ENCODE measurements at regions not wholly inside any gene's neighbourhood (a gene's known extent, or its start where the extent isn't known, plus 50 kb on each side); places are given as distances from the start of the nearest gene placed in this dataset.
"Not testable (repeated sequence)": the region's sequence is repeated elsewhere in the genome, so short reads cannot be mapped to it uniquely, and the experiment has no call there.

DNA sequence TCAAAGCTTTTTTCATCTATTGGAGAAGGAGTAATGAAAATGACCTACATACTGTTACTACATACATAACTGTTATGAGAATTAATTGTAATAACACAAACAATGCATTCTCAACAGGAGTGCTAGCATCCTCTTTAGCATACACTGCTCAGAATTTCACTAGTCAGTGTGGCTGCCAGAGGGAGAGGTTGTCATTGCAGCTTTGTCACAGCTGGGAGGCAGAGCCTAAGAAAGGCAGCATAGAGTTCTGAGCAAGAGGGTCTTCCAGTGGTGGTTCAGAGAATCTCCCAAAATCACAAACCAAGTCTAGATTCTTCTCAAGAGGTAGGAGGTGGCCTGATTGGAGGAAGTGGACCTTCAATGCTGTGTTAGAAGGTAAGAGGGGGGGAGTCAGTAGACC lies 286.7 kb upstream of the CYRIA start:
- ATAC-seq (no peak), DNase-seq (no peak)
- ChIA-PET POLR2A (no interaction called here), CTCF (no interaction called here)
- H3K4me3 Mint-ChIP-seq: no peak overlapping the region
- no peaks in the 10 kb centered on the region for H3K4me1 Mint-ChIP-seq (ENCODE audit: low read depth)
- no peaks in the 10 kb centered on the region for H3K9me3 Mint-ChIP-seq (ENCODE audit: insufficient read depth)
- H3K27me3 Mint-ChIP-seq (ENCODE audit: low read depth): no peaks in the 10 kb centered on the region
- no peaks in the 10 kb centered on the region for H3K36me3 Mint-ChIP-seq (ENCODE audit: low read depth)
- H3K27ac Mint-ChIP-seq: no peak overlapping the region

DNA sequence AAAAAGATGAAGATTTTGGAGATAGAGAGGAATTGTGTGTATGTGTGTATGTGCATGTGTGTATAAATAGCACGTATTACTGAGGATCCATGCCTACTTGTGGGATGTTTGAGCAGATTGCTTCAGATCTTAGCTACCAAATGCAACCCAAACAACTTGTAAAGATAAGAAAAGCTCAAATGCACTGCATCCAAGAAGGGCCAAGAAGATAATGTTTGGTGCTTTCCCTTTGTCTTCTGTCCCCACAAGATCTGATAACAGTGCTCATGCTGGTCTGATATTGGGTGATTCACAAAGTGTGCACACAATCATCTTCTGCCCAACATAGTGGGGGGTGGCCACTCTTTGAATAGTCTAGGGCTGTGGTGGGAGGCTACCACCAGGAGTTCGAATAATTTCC lies 284.8 kb upstream of the CYRIA start:
- CTCF ChIA-PET: no interaction called here
- H3K4me1 Mint-ChIP-seq (ENCODE audit: low read depth): no peaks in the 10 kb centered on the region
- ATAC-seq: no peak
- no peak for DNase-seq
- no peaks in the 10 kb centered on the region for H3K9me3 Mint-ChIP-seq (ENCODE audit: insufficient read depth)
- H3K27ac Mint-ChIP-seq: no peak overlapping the region
- no peaks in the 10 kb centered on the region for H3K36me3 Mint-ChIP-seq (ENCODE audit: low read depth)
- no peak overlapping the region for H3K4me3 Mint-ChIP-seq
- H3K27me3 Mint-ChIP-seq (ENCODE audit: low read depth): no peaks in the 10 kb centered on the region
- POLR2A ChIA-PET: no interaction called here

DNA sequence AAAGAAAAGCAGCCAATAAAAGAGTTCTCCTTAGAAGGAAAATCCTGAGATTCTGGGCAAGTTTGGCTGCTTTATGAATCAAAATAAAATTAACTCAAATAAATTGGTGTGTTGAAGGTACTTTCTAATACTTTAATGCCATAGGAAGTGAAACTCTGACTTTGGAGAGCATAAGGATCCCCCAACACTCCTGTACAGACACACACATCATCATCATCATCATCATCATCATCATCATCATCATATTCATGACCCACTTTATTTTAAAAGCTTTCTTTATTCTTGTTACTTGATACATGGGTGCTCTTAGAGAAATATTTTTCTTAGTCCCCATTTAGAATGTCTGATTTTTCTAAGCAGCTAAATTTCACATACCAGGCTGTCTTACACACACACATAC lies 283.1 kb upstream of the CYRIA start:
- Mint-ChIP-seq H3K4me3 (no peak overlapping the region), H3K9me3 (ENCODE audit: insufficient read depth) (no peaks in the 10 kb centered on the region), H3K4me1 (ENCODE audit: low read depth) (no peaks in the 10 kb centered on the region), H3K27ac (no peak overlapping the region), H3K27me3 (ENCODE audit: low read depth) (no peaks in the 10 kb centered on the region), H3K36me3 (ENCODE audit: low read depth) (no peaks in the 10 kb centered on the region)
- ATAC-seq (no peak), DNase-seq (no peak)
- POLR2A ChIA-PET: no interaction called here
- CTCF ChIA-PET: no interaction called here

DNA sequence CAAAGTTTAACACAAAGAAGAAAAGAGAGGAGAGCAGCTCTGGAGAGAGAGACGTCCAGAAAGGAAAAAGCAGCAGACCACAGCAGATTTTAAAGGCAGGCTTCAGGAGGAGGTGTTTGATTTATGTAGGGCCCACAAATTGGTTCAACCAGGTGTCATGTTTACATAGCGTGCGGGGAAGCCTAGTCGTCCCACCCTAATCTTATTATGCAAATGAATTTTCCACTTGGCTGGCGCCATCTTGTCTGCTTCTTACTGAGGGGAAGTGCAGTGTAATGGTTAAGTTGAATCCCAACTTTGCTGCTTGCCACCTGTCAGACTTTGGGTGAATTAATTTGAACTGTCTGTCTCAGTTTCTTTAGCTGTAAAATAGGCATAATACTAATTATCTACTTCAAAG lies 282.4 kb upstream of the CYRIA start:
- ATAC-seq: no peak
- no peaks in the 10 kb centered on the region for H3K4me1 Mint-ChIP-seq (ENCODE audit: low read depth)
- H3K36me3 Mint-ChIP-seq (ENCODE audit: low read depth): no peaks in the 10 kb centered on the region
- H3K27ac Mint-ChIP-seq: no peak overlapping the region
- H3K4me3 Mint-ChIP-seq: no peak overlapping the region
- no peak for DNase-seq
- H3K9me3 Mint-ChIP-seq (ENCODE audit: insufficient read depth): no peaks in the 10 kb centered on the region
- CTCF ChIA-PET: no interaction called here
- POLR2A ChIA-PET: no interaction called here
- H3K27me3 Mint-ChIP-seq (ENCODE audit: low read depth): no peaks in the 10 kb centered on the region

DNA sequence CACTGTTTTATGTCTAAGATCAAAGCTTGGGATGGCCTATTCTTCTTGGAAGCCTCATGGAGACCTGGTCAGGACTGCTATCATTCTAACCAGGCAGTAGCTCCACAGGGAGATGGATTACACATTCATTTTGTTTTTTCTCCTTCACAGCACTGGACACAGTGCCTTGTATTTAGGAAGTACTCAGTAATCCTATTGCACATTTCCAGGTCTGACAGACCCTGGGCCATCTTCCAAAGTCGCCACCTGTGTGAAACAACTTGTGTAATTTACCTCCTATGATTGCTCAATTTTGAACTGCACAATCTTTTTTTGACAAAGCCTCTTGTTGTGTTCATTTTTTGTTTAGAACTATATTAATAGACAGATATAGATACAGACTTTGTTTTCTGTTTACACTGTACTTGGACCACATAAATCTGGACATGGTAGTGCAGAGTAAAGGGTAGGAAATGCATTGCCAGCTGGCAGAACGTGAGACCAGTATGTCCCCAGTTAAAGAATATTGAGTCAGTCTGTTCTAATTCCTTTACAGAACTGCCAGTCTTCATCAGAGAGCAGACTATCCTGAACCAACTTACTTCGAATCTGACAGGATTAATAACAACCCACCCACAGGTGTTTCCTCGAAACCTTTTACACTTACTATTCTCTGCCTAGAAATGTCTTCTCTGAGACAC lies 277.8 kb upstream of the CYRIA start:
- Mint-ChIP-seq H3K36me3 (ENCODE audit: low read depth) (no peaks in the 10 kb centered on the region), H3K9me3 (ENCODE audit: insufficient read depth) (no peaks in the 10 kb centered on the region), H3K27ac (no peak overlapping the region), H3K4me1 (ENCODE audit: low read depth) (no peaks in the 10 kb centered on the region), H3K27me3 (ENCODE audit: low read depth) (no peaks in the 10 kb centered on the region), H3K4me3 (no peak overlapping the region)
- POLR2A ChIA-PET: no interaction called here
- no peak for ATAC-seq
- no peak for DNase-seq
- CTCF ChIA-PET: no interaction called here

DNA sequence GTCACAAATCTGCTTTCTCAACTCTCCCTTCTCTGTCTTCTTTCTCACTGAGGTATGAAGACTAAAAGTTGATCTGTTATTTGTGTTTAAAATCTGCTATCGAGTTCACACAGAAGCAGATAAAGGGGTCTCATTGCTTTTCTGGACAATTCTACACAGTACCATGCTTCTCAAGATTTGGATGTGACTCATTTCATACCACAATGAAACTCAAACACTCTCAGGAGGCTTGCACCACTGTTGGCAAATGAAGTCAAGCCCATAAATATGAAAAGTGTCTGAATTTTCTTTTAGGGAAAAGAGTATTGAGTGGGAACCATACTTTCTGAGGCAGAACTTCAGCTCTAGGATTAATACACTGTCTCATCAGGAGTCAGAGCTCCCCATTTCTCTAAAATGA lies 274.6 kb upstream of the CYRIA start:
- no peak for DNase-seq
- ChIA-PET CTCF (no interaction called here), POLR2A (no interaction called here)
- Mint-ChIP-seq H3K9me3 (ENCODE audit: insufficient read depth) (no peaks in the 10 kb centered on the region), H3K27ac (no peak overlapping the region), H3K4me3 (no peak overlapping the region), H3K36me3 (ENCODE audit: low read depth) (no peaks in the 10 kb centered on the region), H3K4me1 (ENCODE audit: low read depth) (no peaks in the 10 kb centered on the region), H3K27me3 (ENCODE audit: low read depth) (no peaks in the 10 kb centered on the region)
- no peak for ATAC-seq

DNA sequence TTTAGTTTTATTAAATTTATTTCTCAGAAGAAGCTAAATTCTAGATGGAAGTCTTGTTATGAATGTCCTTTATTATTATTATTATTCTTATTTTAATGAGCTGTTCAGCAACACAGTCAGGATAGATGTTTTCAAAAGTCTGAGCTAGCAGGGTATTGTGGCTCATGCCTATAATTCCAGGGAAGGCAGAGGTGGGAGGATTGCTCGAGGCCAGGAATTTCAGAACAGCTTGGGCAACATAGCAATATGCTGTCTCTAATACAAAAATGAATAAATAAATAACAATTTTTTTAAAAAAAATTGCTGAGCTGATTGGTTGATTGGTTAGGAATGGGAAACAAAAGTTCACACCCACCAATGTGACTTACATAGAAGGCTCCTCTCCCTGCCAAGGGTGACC lies 274.1 kb upstream of the CYRIA start:
- H3K27ac Mint-ChIP-seq: no peak overlapping the region
- POLR2A ChIA-PET: no interaction called here
- no peaks in the 10 kb centered on the region for H3K36me3 Mint-ChIP-seq (ENCODE audit: low read depth)
- no peaks in the 10 kb centered on the region for H3K4me1 Mint-ChIP-seq (ENCODE audit: low read depth)
- H3K27me3 Mint-ChIP-seq (ENCODE audit: low read depth): no peaks in the 10 kb centered on the region
- no peak overlapping the region for H3K4me3 Mint-ChIP-seq
- no peak for ATAC-seq
- H3K9me3 Mint-ChIP-seq (ENCODE audit: insufficient read depth): no peaks in the 10 kb centered on the region
- CTCF ChIA-PET: no interaction called here
- DNase-seq: no peak

DNA sequence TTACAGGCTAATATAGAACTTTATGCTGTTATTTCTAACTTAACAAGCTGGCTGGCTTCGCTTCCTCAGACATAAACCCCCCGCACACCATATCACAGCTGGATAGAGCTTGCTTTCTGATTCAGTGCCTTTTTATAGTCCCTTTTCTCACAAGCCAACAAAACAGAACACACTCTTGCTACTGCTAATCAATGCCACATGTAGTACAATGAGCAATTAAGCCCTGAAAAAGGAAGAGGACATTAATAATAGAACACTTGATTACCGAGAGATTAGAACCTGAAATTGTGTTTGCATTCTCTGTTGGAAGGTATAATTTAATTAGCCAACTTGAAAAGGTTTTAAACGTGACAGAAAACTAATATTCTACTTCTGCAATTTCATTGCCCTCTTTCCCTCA lies 267.7 kb upstream of the CYRIA start:
- Mint-ChIP-seq H3K36me3 (ENCODE audit: low read depth) (no peaks in the 10 kb centered on the region), H3K27ac (no peak overlapping the region), H3K4me3 (no peak overlapping the region), H3K4me1 (ENCODE audit: low read depth) (no peaks in the 10 kb centered on the region), H3K9me3 (ENCODE audit: insufficient read depth) (no peaks in the 10 kb centered on the region), H3K27me3 (ENCODE audit: low read depth) (no peaks in the 10 kb centered on the region)
- no peak for ATAC-seq
- ChIA-PET CTCF (no interaction called here), POLR2A (no interaction called here)
- no peak for DNase-seq

DNA sequence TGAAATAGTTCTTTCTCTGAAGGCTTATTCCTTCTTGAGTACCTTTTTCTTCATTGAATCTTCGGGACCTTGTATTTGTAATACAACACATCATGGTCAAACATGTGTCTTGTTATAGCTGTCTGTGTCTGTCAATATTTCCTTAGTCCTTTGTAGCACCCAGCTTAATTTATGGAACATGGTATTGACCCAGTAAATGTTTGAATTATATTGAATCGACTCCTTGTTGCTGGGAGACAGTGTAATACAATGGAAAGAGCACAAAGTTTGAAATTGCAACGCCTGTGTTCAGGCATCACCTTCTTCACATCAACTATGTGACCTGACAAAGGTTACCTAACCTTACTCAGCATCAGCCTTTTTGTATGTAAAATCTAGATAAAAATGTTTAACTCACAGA lies 267.2 kb upstream of the CYRIA start:
- no peak overlapping the region for H3K27ac Mint-ChIP-seq
- H3K27me3 Mint-ChIP-seq (ENCODE audit: low read depth): no peaks in the 10 kb centered on the region
- ChIA-PET POLR2A (no interaction called here), CTCF (no interaction called here)
- ATAC-seq (no peak), DNase-seq (no peak)
- H3K9me3 Mint-ChIP-seq (ENCODE audit: insufficient read depth): no peaks in the 10 kb centered on the region
- no peaks in the 10 kb centered on the region for H3K4me1 Mint-ChIP-seq (ENCODE audit: low read depth)
- H3K4me3 Mint-ChIP-seq: no peak overlapping the region
- H3K36me3 Mint-ChIP-seq (ENCODE audit: low read depth): no peaks in the 10 kb centered on the region

DNA sequence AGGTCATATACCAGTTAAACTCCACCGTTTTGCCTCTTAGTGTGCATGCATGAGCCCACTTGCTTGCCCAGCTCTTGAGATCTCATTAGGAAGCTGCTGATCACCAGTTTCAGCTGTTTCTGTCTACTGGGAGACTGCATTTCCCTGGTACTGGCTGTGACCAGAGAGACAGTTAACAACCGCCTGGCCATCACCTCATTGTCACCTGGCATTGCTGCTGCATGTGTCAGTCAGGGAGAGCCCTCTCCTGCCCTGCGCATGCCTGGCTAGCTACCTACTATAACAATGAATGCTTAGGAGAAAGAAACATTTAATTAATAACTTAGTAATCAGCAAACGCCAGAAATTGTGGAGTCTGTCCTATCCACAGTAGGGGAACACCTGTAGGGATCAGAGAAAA lies 265.8 kb upstream of the CYRIA start:
- Mint-ChIP-seq H3K4me1 (ENCODE audit: low read depth) (no peaks in the 10 kb centered on the region), H3K4me3 (no peak overlapping the region), H3K27me3 (ENCODE audit: low read depth) (no peaks in the 10 kb centered on the region), H3K27ac (no peak overlapping the region), H3K36me3 (ENCODE audit: low read depth) (no peaks in the 10 kb centered on the region), H3K9me3 (ENCODE audit: insufficient read depth) (no peaks in the 10 kb centered on the region)
- ChIA-PET CTCF (no interaction called here), POLR2A (no interaction called here)
- DNase-seq: no peak
- no peak for ATAC-seq

DNA sequence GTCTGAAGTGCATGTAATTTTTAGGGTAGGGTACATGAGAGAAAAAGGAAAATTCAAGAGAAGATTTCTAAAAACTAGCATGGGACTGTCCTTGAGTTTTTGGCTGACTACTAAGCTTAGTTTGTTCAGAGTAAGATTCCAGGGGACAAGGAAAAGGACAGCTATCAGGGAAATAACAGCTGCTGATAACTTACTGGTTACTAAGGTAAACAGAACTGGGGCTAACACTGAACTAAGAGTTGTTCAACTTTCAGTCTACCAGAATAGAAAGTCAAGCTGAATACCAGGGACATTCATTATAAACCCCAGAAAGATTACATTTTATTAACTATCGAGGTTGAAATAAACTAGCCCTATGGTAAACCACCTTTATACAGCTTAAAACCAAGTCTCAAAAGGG lies 261.8 kb upstream of the CYRIA start:
- ATAC-seq (no peak), DNase-seq (no peak)
- Mint-ChIP-seq H3K36me3 (ENCODE audit: low read depth) (no peaks in the 10 kb centered on the region), H3K4me1 (ENCODE audit: low read depth) (no peaks in the 10 kb centered on the region), H3K4me3 (no peak overlapping the region), H3K27me3 (ENCODE audit: low read depth) (no peaks in the 10 kb centered on the region), H3K9me3 (ENCODE audit: insufficient read depth) (no peaks in the 10 kb centered on the region), H3K27ac (no peak overlapping the region)
- ChIA-PET CTCF (no interaction called here), POLR2A (no interaction called here)

DNA sequence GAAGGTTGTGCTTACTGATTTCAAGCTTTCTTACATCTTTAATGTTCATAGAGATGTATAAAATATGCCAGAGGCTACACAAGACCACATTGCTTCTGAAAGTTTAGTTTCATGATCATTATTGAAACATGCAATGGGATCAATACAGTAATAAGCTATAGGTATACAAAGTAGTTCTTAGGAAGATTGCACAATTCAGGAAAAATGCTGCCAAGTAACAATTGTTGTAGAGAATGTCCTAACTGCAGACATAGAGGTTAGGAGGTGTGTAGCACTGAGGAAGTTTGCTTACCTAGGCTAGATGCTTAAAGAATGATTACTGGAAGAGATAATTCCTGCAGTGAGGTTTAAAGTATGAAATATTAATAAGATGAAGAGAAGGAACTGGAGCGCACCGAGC lies 259.5 kb upstream of the CYRIA start:
- H3K27ac Mint-ChIP-seq: no peak overlapping the region
- H3K4me1 Mint-ChIP-seq (ENCODE audit: low read depth): no peaks in the 10 kb centered on the region
- POLR2A ChIA-PET: no interaction called here

DNA sequence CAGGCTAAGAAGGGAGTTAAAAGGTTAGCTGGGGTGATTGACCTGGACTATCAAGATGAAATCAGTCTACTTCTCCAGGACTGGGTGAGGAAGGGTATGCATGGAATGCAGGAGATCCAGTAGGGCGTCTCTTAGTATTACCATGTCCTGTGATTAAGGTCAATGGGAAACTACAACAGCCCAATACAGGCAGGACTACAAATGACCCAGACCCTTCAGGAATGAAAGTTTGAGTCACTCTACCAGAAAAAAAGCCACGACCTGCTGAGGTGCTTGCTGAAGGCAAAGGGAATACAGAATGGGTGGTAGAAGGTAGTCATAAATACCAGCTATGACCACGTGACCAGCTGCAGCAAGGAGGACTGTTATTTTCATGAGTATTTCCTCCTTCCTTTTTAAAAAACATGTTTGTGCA lies 249.7 kb upstream of the CYRIA start:
- H3K36me3 Mint-ChIP-seq (ENCODE audit: low read depth); H3K4me3 Mint-ChIP-seq; DNase-seq; CTCF ChIA-PET; H3K27me3 Mint-ChIP-seq (ENCODE audit: low read depth); H3K27ac Mint-ChIP-seq; POLR2A ChIA-PET; ATAC-seq; H3K4me1 Mint-ChIP-seq (ENCODE audit: low read depth); H3K9me3 Mint-ChIP-seq (ENCODE audit: insufficient read depth): not testable (repeated sequence)

More for the DNA sequence above, 259.5 kb upstream of the CYRIA start:
- ATAC-seq: no peak
- CTCF ChIA-PET: no interaction called here
- H3K4me3 Mint-ChIP-seq: no peak overlapping the region
- H3K27me3 Mint-ChIP-seq (ENCODE audit: low read depth): no peaks in the 10 kb centered on the region
- no peak for DNase-seq
- H3K36me3 Mint-ChIP-seq (ENCODE audit: low read depth): no peaks in the 10 kb centered on the region
- H3K9me3 Mint-ChIP-seq (ENCODE audit: insufficient read depth): no peaks in the 10 kb centered on the region
